ENCODE measurements at regions not wholly inside any gene's neighbourhood (a gene's known extent, or its start where the extent isn't known, plus 50 kb on each side); places are given as distances from the start of the nearest gene placed in this dataset.

DNA sequence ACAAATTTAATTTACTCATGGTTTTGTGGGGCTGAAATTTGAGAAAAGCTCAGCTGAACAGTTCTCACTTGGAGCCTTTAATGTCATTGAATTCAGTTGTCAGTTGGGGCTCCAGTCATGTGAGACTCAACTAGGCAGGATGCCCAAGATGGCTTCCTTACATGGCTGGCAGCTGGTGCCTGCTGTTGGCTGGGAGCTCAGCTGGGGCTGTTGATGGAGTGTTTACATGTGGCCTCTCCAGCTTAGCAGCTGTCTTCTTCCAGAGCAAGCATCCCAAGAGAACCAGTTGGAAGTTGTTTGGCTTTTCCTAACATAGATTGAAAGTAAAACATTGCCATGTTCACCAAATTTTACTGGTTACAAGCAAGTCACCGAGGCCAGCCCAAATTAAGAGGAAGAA is 81.8 kb upstream of the KCNA3 start:
- Histone ChIP-seq H3K36me3 (replicated peaks; ENCODE audit: low read depth, low read length) (no peaks in the 10 kb centered on the region), H3K79me2 (ENCODE audit: low read length) (no peaks in the 10 kb centered on the region), H3K27ac (ENCODE audit: low read length) (no peak overlapping the region), H4K20me1 (ENCODE audit: insufficient read depth, low read length) (no peaks in the 10 kb centered on the region), H3K27me3 (ENCODE audit: low read depth, low read length) (peaks cover 13% of the 10 kb centered on the region), H3K4me2 (ENCODE audit: low read length) (no peak overlapping the region), H3K4me1 (ENCODE audit: low read length) (peaks cover 9% of the 10 kb centered on the region), H3K9ac (ENCODE audit: low read length) (no peak overlapping the region), H2AFZ (ENCODE audit: low read depth, low read length) (no peak overlapping the region), H3K9me3 (ENCODE audit: insufficient read depth, low read length) (no peaks in the 10 kb centered on the region), H3K4me3 (ENCODE audit: low read length) (no peak overlapping the region)
- TF ChIP-seq EZH2phosphoT487 (IDR thresholded peaks at IDR 0.05; ENCODE audit: low read depth), result no peak
- TF ChIP-seq, protein P1, sequence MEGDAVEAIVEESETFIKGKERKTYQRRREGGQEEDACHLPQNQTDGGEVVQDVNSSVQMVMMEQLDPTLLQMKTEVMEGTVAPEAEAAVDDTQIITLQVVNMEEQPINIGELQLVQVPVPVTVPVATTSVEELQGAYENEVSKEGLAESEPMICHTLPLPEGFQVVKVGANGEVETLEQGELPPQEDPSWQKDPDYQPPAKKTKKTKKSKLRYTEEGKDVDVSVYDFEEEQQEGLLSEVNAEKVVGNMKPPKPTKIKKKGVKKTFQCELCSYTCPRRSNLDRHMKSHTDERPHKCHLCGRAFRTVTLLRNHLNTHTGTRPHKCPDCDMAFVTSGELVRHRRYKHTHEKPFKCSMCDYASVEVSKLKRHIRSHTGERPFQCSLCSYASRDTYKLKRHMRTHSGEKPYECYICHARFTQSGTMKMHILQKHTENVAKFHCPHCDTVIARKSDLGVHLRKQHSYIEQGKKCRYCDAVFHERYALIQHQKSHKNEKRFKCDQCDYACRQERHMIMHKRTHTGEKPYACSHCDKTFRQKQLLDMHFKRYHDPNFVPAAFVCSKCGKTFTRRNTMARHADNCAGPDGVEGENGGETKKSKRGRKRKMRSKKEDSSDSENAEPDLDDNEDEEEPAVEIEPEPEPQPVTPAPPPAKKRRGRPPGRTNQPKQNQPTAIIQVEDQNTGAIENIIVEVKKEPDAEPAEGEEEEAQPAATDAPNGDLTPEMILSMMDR (IDR thresholded peaks at IDR 0.05; ENCODE audit: low read depth, low read length), result no peak

DNA sequence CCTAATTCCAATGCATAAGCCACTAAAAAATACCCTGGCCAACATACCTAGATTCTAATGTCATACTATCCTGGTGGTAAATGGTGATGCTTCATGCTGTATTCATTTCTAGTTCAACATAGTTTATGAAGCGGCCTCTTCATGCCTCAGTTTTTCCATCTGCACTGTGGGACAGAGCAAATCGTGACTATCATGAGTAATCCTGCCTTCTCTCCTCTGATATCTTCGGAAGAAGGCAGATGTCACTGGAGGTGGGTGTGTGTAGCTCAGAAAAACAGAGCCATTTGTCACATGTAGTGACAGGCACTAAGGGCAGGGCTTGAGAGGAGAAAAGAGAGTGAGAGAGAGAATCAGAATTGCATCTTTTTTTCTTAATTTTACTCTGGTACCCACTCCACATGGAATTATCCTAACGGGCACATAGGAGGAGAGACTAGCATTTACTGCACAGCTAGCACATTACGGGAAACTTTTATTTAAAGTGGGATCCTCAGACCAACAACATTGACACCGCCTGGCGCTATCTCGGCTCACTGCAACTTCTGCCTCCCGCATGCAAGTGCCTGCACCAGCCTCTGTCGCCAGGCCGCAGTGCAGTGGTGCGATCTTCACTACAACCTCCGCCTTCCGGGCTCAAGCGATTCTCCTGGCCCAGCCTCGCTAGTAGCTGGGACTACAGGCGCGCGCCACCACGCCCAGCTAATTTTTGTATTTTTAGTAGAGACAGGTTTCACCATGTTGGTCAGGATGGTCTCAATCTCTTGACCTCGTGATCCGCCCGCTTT is 78.4 kb upstream of the KCNA3 start:
- TF ChIP-seq, protein P1 (IDR thresholded peaks at IDR 0.05; ENCODE audit: low read depth, low read length), result no peak
- no peak for TF ChIP-seq EZH2phosphoT487 (IDR thresholded peaks at IDR 0.05; ENCODE audit: low read depth)
- no peak overlapping the region for H3K4me2 ChIP-seq (ENCODE audit: low read length)
- H3K27ac ChIP-seq (ENCODE audit: low read length), result no peak overlapping the region
- H3K27me3 ChIP-seq (ENCODE audit: low read depth, low read length), result peaks cover 13% of the 10 kb centered on the region
- H4K20me1 ChIP-seq (ENCODE audit: insufficient read depth, low read length), result no peaks in the 10 kb centered on the region
- no peak overlapping the region for H3K4me3 ChIP-seq (ENCODE audit: low read length)
- H3K36me3 ChIP-seq (replicated peaks; ENCODE audit: low read depth, low read length), result no peaks in the 10 kb centered on the region
- H3K9me3 ChIP-seq (ENCODE audit: insufficient read depth, low read length), result no peaks in the 10 kb centered on the region
- H3K9ac ChIP-seq (ENCODE audit: low read length), result no peak overlapping the region
- no peaks in the 10 kb centered on the region for H3K79me2 ChIP-seq (ENCODE audit: low read length)
- H3K4me1 ChIP-seq (ENCODE audit: low read length), result peaks cover 9% of the 10 kb centered on the region
- no peak overlapping the region for H2AFZ ChIP-seq (ENCODE audit: low read depth, low read length)

DNA sequence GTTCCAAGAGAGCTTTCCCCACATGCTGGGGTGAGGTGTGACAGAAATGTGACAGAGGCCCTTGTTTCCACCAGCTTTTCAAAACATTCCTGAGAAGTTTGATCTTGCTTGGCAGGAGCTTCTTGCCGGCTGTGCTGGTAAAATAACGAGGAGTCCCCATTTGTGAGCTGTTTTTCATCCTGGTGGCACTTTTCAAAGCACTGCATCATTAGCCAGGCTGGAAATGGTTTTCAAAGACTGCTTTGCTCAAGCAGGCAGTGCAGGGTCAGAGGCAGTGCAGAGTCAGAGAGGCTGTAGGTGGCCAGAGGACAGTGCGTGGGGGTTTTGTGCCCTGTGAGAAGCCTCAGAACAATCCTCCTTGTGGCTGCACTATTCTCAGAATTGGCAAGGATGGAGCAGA is 75.8 kb upstream of the KCNA3 start:
- no peak overlapping the region for H3K4me3 ChIP-seq (ENCODE audit: low read length)
- no peaks in the 10 kb centered on the region for H3K79me2 ChIP-seq (ENCODE audit: low read length)
- peaks cover 10% of the 10 kb centered on the region for H3K27me3 ChIP-seq (ENCODE audit: low read depth, low read length)
- H3K36me3 ChIP-seq (replicated peaks; ENCODE audit: low read depth, low read length), result no peaks in the 10 kb centered on the region
- no peak overlapping the region for H3K27ac ChIP-seq (ENCODE audit: low read length)
- no peak for TF ChIP-seq EZH2phosphoT487 (IDR thresholded peaks at IDR 0.05; ENCODE audit: low read depth)
- TF ChIP-seq, protein P1 (IDR thresholded peaks at IDR 0.05; ENCODE audit: low read depth, low read length), result no peak
- H3K4me2 ChIP-seq (ENCODE audit: low read length), result no peak overlapping the region
- H4K20me1 ChIP-seq (ENCODE audit: insufficient read depth, low read length), result no peaks in the 10 kb centered on the region
- H2AFZ ChIP-seq (ENCODE audit: low read depth, low read length), result no peak overlapping the region
- H3K9ac ChIP-seq (ENCODE audit: low read length), result no peak overlapping the region
- H3K4me1 ChIP-seq (ENCODE audit: low read length), result peaks cover 9% of the 10 kb centered on the region
- H3K9me3 ChIP-seq (ENCODE audit: insufficient read depth, low read length), result no peaks in the 10 kb centered on the region

DNA sequence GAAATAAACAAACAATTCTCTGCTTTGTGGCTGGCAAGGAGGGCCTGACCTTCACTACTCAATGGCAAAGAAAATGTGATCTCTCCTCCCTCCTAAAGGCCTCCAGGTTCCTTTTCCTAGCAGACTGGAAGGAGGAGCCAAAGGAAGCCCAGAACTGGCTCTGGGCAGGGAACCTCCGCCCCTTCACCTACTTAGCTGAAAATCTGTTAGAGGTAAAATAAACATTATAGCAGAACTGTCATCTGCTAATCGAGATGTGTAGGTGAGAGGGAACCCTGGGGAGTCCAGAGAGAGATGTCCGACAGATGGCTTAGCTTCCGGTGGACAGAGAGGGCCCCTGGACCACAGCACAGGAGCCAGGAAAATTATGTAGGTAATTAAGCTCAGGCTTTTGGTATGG is 75.2 kb upstream of the KCNA3 start:
- Histone ChIP-seq H2AFZ (ENCODE audit: low read depth, low read length) (no peak overlapping the region), H3K36me3 (replicated peaks; ENCODE audit: low read depth, low read length) (no peaks in the 10 kb centered on the region), H4K20me1 (ENCODE audit: insufficient read depth, low read length) (no peaks in the 10 kb centered on the region), H3K27ac (ENCODE audit: low read length) (no peak overlapping the region), H3K27me3 (ENCODE audit: low read depth, low read length) (peaks cover 14% of the 10 kb centered on the region), H3K9me3 (ENCODE audit: insufficient read depth, low read length) (no peaks in the 10 kb centered on the region), H3K4me2 (ENCODE audit: low read length) (no peak overlapping the region), H3K4me3 (ENCODE audit: low read length) (no peak overlapping the region), H3K4me1 (ENCODE audit: low read length) (peaks cover 9% of the 10 kb centered on the region), H3K79me2 (ENCODE audit: low read length) (no peaks in the 10 kb centered on the region), H3K9ac (ENCODE audit: low read length) (no peak overlapping the region)
- TF ChIP-seq, protein P1 (IDR thresholded peaks at IDR 0.05; ENCODE audit: low read depth, low read length), result no peak
- no peak for TF ChIP-seq EZH2phosphoT487 (IDR thresholded peaks at IDR 0.05; ENCODE audit: low read depth)

Data from OCI-LY3 (cell line).